CD4-positive, alpha-beta memory T cell (primary cell): ENCODE measurements at regions not wholly inside any gene's neighbourhood (a gene's known extent, or its start where the extent isn't known, plus 50 kb on each side); places are given as distances from the start of the nearest gene placed in this dataset.

Experiments used
- CTCF ChIA-PET: fragments of 350-600 bp; sonication (Branson Sonifier 250); formaldehyde crosslinking; loops from one replicate; lab custom pipeline; 2021; ENCODE audit warnings: inconsistent platforms; ENCODE audit not compliant: partially characterized antibody; lab: Charles Lee
- POLR2A ChIA-PET: fragments of 350-600 bp; sonication (Branson Sonifier 250); formaldehyde crosslinking; loops from one replicate; lab custom pipeline; 2021; ENCODE audit not compliant: partially characterized antibody; lab: Charles Lee
- DNase-seq, 5 donors: peaks; one replicate each; pipeline versions ENCODE4 v3.0.0 to v3.0.0-alpha.2; 2020 to 2022; ENCODE audit warnings: mixed read lengths in 1 of 5
- H3K27ac ChIP-seq: one replicate; pipeline ENCODE4 v1.7.0; 2013; ENCODE audit warnings: low read depth, low read length
- H3K27me3 ChIP-seq: 2 replicates; pipeline ENCODE4 v1.7.0; 2013; ENCODE audit warnings: mild to moderate bottlenecking, low read length, moderate library complexity; ENCODE audit not compliant: insufficient read depth
- H3K36me3 ChIP-seq: 2 replicates; pipeline ENCODE4 v1.7.0; 2013; ENCODE audit warnings: mild to moderate bottlenecking, low read length, moderate library complexity; ENCODE audit not compliant: insufficient read depth
- H3K4me1 ChIP-seq: 2 replicates; pipeline ENCODE4 v1.7.0; 2013; ENCODE audit warnings: mild to moderate bottlenecking, low read length, moderate library complexity; ENCODE audit not compliant: insufficient read depth
- H3K4me3 ChIP-seq, 2 donors: one replicate each; pipeline ENCODE4 v1.7.0; 2013; ENCODE audit warnings: low read length in 2 of 2, mild to moderate bottlenecking in 1 of 2
- H3K9me3 ChIP-seq, 2 donors: one replicate each; pipeline ENCODE4 v1.7.0; 2013; ENCODE audit warnings: low read length in 2 of 2, control low read depth in 1 of 2; ENCODE audit not compliant: control insufficient read depth in 1 of 2
- H3K27ac Mint-ChIP-seq, 7 donors: one replicate each; pipeline ENCODE4 v1.8.0; 2020 to 2021; ENCODE audit warnings: mixed read lengths in 7 of 7, mild to moderate bottlenecking in 6 of 7, inconsistent platforms in 3 of 7, moderate library complexity in 3 of 7
- H3K27me3 Mint-ChIP-seq, 2 donors: one replicate each; pipeline ENCODE4 v1.8.0; 2020 to 2021; ENCODE audit warnings: mixed read lengths in 2 of 2
- H3K36me3 Mint-ChIP-seq, 2 donors: one replicate each; pipeline ENCODE4 v1.8.0; 2020 to 2021; ENCODE audit warnings: mixed read lengths in 2 of 2, inconsistent platforms in 1 of 2, mild to moderate bottlenecking in 1 of 2
- H3K4me1 Mint-ChIP-seq, 4 donors: one replicate each; pipeline ENCODE4 v1.8.0; 2020 to 2021; ENCODE audit warnings: mixed read lengths in 4 of 4, mild to moderate bottlenecking in 1 of 4
- H3K4me3 Mint-ChIP-seq, 8 donors: one replicate each; pipeline ENCODE4 v1.8.0; 2020 to 2021; ENCODE audit warnings: mixed read lengths in 8 of 8, mild to moderate bottlenecking in 7 of 8, moderate library complexity in 6 of 8, inconsistent platforms in 3 of 8
- H3K9me3 Mint-ChIP-seq, 8 donors: one replicate each; pipeline ENCODE4 v1.8.0; 2020 to 2021; ENCODE audit warnings: mixed read lengths in 8 of 8, mild to moderate bottlenecking in 5 of 8, inconsistent platforms in 3 of 8, moderate library complexity in 1 of 8
- intact Hi-C: fragments of 100-400 bp; cut with micrococcal nuclease; formaldehyde crosslinking; loops from one replicate; pipeline ENCODE4 v1.15.1; 2023

DNA sequence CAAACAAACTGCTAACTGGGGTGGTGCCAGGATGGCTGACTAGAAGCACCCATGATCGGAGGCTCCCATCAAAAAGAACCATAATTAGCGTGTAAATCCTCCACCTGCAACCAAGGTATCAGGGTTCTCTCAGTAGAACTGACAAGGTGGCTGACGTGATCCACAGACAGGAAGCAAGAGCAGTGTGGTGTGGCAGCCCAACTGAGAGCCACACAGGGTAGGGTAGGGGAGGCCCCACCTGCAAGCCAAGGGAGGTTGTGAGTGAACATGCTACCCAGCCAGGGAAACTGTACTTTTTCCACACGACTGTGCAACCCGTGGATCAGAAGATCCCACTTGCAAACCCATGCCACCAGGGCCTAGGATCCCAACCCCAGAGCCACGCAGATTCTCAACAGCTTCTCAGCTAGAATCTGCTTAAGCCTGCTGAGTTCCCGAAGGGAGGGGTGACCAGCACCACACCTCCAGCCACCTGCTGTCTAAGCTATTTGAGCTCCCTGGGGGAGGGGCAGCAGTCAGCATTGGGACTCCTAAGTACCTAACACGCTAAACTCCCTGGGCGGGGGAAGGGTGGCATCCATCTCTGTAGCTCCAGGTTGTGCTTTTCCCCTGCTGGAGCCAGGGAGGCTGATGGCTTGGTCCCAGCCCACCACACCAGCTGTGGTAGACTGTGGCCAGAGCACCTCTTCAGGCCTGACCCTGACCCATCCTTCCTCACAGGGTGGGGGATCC is 425.1 kb downstream of the GPM6A start:
- Histone ChIP-seq H3K36me3 (no peaks in the 10 kb centered on the region), H3K4me3 (no peak overlapping the region), H3K4me1 (no peaks in the 10 kb centered on the region), H3K27me3 (no peaks in the 10 kb centered on the region), H3K9me3 (no peaks in the 10 kb centered on the region), H3K27ac (no peak overlapping the region)
- Mint-ChIP-seq H3K4me1 (no peaks in the 10 kb centered on the region), H3K36me3 (no peaks in the 10 kb centered on the region), H3K4me3 (no peak overlapping the region), H3K27me3 (no peaks in the 10 kb centered on the region), H3K27ac (no peak overlapping the region), H3K9me3 (peaks cover 0 to 12% (median 3%) of the 10 kb centered on the region in 8 donors)
- DNase-seq: no peak
- intact Hi-C loops: no loop called here
- ChIA-PET POLR2A (no interaction called here), CTCF (no interaction called here)

DNA sequence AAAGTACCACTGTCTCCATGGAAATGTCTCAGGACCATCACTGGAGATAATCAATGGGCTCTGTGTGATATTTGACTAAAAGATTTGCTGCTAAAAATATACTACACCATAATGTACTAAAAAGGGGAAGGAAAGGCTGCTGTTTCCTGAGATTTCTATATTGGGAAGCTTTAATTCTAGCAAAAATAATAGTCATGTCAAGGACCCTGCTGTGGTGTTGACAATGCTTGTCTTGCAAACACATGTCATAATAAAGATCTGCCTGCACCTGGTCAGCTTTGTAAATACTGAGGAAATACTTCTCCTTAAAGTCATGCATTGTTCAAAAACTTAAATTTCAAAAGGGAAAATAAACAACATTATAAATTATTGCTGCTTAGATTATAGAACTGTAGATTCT is 417.9 kb downstream of the GPM6A start:
- Mint-ChIP-seq H3K36me3 (no peaks in the 10 kb centered on the region), H3K4me3 (no peak overlapping the region), H3K27me3 (no peaks in the 10 kb centered on the region), H3K9me3 (peaks cover under 1 to 14% (median 4%) of the 10 kb centered on the region in 8 donors), H3K27ac (no peak overlapping the region), H3K4me1 (no peaks in the 10 kb centered on the region)
- H3K4me1 ChIP-seq: no peaks in the 10 kb centered on the region
- H3K9me3 ChIP-seq: no peaks in the 10 kb centered on the region
- no peaks in the 10 kb centered on the region for H3K36me3 ChIP-seq
- intact Hi-C loops: no loop called here
- CTCF ChIA-PET: no interaction called here
- POLR2A ChIA-PET: no interaction called here
- H3K27ac ChIP-seq: no peak overlapping the region
- no peaks in the 10 kb centered on the region for H3K27me3 ChIP-seq
- H3K4me3 ChIP-seq: no peak overlapping the region
- DNase-seq: no peak

DNA sequence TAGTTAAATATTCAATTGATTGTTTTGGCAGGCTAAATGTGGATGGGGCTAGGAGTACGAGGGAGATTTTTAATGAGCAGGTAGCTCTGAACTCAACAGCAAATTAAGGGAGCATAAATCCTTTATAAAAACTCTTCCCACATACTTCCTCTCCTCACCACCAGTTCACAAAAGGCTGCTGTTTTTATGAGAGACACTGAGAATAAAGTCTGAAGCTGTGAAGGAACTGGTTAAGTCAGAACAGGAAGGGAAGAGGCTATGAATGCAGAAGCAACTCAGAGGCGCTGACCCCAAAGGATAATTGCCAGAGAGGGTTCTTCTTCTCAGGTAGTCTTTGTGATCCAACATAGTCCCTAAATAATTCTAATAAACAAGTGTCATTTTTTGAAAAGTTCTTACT is 406.1 kb downstream of the GPM6A start:
- no peak overlapping the region for H3K27ac Mint-ChIP-seq
- H3K4me1 Mint-ChIP-seq: no peaks in the 10 kb centered on the region
- Histone ChIP-seq H3K4me1 (no peaks in the 10 kb centered on the region), H3K4me3 (no peak overlapping the region), H3K9me3 (no peaks in the 10 kb centered on the region), H3K27ac (no peak overlapping the region), H3K27me3 (no peaks in the 10 kb centered on the region), H3K36me3 (no peaks in the 10 kb centered on the region)
- ChIA-PET POLR2A (no interaction called here), CTCF (no interaction called here)
- H3K36me3 Mint-ChIP-seq: no peaks in the 10 kb centered on the region
- intact Hi-C loops: no loop called here
- H3K4me3 Mint-ChIP-seq: no peak overlapping the region
- DNase-seq: no peak
- H3K9me3 Mint-ChIP-seq: peaks cover 0 to 5% (median 2%) of the 10 kb centered on the region in 8 donors
- no peaks in the 10 kb centered on the region for H3K27me3 Mint-ChIP-seq

DNA sequence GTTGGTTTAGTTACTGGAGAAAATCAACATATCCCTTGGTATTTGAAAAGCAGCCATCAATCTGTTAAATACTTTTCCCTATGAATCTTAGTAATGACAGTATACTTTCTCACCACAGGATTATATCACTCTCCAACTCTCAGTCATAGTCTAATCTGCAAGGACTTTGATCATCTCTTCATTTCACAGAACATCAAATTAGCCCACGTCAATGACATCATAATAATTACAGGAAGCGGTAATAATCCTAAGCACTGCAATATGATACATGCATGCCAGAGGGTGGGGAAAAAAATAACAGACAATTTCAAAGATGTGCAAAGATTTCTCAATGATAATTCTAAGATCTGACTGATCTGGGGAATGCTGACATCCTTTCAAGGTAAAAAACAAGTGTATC is 404.1 kb downstream of the GPM6A start:
- DNase-seq: no peak
- intact Hi-C loops: no loop called here
- H3K4me1 Mint-ChIP-seq: no peaks in the 10 kb centered on the region
- H3K27ac Mint-ChIP-seq: no peak overlapping the region
- Histone ChIP-seq H3K9me3 (no peaks in the 10 kb centered on the region), H3K4me1 (no peaks in the 10 kb centered on the region), H3K36me3 (no peaks in the 10 kb centered on the region), H3K27me3 (no peaks in the 10 kb centered on the region), H3K4me3 (no peak overlapping the region), H3K27ac (no peak overlapping the region)
- H3K36me3 Mint-ChIP-seq: no peaks in the 10 kb centered on the region
- CTCF ChIA-PET: no interaction called here
- H3K27me3 Mint-ChIP-seq: peaks cover 0 to 2% of the 10 kb centered on the region in 2 donors
- POLR2A ChIA-PET: no interaction called here
- H3K9me3 Mint-ChIP-seq: peaks cover 0 to 10% (median 2%) of the 10 kb centered on the region in 8 donors
- H3K4me3 Mint-ChIP-seq: no peak overlapping the region

DNA sequence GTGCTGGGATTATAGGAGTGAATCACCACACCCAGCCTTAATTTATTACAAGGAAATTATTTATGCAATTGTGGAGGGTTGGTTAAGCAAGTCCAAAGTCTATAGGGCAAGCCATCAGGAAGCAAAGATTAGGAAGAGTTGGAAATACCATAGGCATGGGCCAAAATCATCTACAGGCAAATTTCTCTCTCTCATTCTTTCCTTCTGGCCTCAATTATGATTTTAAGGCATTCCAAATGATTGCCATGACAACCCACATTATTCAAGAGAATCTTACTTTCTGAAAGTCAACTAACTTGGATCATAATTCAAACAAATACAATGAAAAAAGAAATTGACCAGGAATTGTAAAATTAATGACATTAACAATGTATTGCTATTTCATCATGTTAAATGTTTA is 400.8 kb downstream of the GPM6A start:
- peaks cover 0 to 2% of the 10 kb centered on the region in 2 donors for H3K27me3 Mint-ChIP-seq
- intact Hi-C loops: no loop called here
- H3K4me1 Mint-ChIP-seq: no peaks in the 10 kb centered on the region
- Histone ChIP-seq H3K4me1 (no peaks in the 10 kb centered on the region), H3K36me3 (no peaks in the 10 kb centered on the region), H3K27me3 (no peaks in the 10 kb centered on the region), H3K4me3 (no peak overlapping the region), H3K27ac (no peak overlapping the region), H3K9me3 (peaks cover 0 to 3% of the 10 kb centered on the region in 2 donors)
- POLR2A ChIA-PET: no interaction called here
- no peaks in the 10 kb centered on the region for H3K36me3 Mint-ChIP-seq
- peaks cover 3 to 38% (median 16%) of the 10 kb centered on the region in 8 donors for H3K9me3 Mint-ChIP-seq
- CTCF ChIA-PET: no interaction called here
- H3K4me3 Mint-ChIP-seq: no peak overlapping the region
- H3K27ac Mint-ChIP-seq: no peak overlapping the region
- no peak for DNase-seq

DNA sequence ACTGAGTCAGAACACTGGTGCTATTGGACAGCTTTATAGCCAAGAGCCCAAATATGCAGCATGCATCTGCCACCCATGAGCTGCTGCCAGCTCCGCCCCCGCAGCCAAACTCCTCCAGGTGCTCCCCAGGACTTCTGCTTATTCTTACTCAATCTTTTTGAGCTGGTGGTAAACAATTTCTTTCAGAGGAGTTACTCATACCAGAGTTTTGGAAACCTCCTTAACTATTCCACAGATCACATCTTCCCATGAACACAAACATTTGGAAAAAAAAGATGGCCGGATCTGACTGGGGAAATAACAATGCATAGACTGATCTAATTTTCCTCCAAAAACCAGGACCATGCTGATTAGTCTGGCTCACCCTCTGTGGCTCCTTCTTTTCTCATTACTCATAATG is 399.9 kb downstream of the GPM6A start:
- H3K9me3 ChIP-seq: peaks cover 0 to 3% of the 10 kb centered on the region in 2 donors
- ChIA-PET POLR2A (no interaction called here), CTCF (no interaction called here)
- Mint-ChIP-seq H3K36me3 (no peaks in the 10 kb centered on the region), H3K9me3 (peaks cover 3 to 38% (median 16%) of the 10 kb centered on the region in 8 donors), H3K4me3 (no peak overlapping the region), H3K4me1 (no peaks in the 10 kb centered on the region), H3K27me3 (peaks cover 0 to 2% of the 10 kb centered on the region in 2 donors), H3K27ac (no peak overlapping the region)
- no peak overlapping the region for H3K27ac ChIP-seq
- intact Hi-C loops: no loop called here
- no peak for DNase-seq
- H3K4me1 ChIP-seq: no peaks in the 10 kb centered on the region
- H3K36me3 ChIP-seq: no peaks in the 10 kb centered on the region
- no peaks in the 10 kb centered on the region for H3K27me3 ChIP-seq
- H3K4me3 ChIP-seq: no peak overlapping the region

DNA sequence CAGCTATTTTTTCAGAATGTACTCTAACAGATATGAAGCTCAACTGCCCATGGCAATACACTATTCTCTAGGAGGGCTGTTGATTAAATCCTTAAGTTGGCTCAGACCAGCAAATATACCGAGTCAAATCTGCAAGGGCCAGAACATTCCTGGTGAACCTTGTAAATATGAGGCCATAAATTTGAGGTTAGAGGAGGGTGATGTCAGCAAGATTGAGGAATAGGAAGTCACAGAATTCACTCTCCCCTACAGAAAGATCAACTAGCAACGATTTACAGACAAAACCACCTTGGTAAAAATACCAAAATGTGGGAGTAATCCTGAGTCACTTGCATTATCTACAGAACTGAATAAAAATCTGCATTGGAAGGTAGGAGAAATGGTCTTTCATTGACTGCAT is 399.3 kb downstream of the GPM6A start:
- Mint-ChIP-seq H3K27ac (no peak overlapping the region), H3K9me3 (peaks cover 3 to 38% (median 16%) of the 10 kb centered on the region in 8 donors), H3K4me1 (no peaks in the 10 kb centered on the region), H3K36me3 (no peaks in the 10 kb centered on the region), H3K4me3 (no peak overlapping the region), H3K27me3 (peaks cover 0 to 2% of the 10 kb centered on the region in 2 donors)
- ChIA-PET CTCF (no interaction called here), POLR2A (no interaction called here)
- no peak for DNase-seq
- H3K4me3 ChIP-seq: no peak overlapping the region
- H3K9me3 ChIP-seq: peaks cover 0 to 3% of the 10 kb centered on the region in 2 donors
- H3K27me3 ChIP-seq: no peaks in the 10 kb centered on the region
- H3K36me3 ChIP-seq: no peaks in the 10 kb centered on the region
- H3K4me1 ChIP-seq: no peaks in the 10 kb centered on the region
- no peak overlapping the region for H3K27ac ChIP-seq
- intact Hi-C loops: no loop called here
